Activated CD8-positive, alpha-beta T cell treated with anti-CD3 and anti-CD28 coated beads, Interleukin-2, amount 10 ng/mL, durations not matched to agents 7 days and 5 days (primary cell): ENCODE measurements at regions not wholly inside any gene's neighbourhood (a gene's known extent, or its start where the extent isn't known, plus 50 kb on each side); places are given as distances from the start of the nearest gene placed in this dataset.

Source experiments
- ATAC-seq: fragments of 150-1000 bp; cut with Tn5 transposase; one replicate; pipeline ENCODE4 v1.10.0; 2021; ENCODE audit warnings: moderate library complexity
- CTCF ChIA-PET: fragments of 350-600 bp; sonication (Branson Sonifier 250); formaldehyde crosslinking; loops from one replicate; lab custom pipeline; 2021; ENCODE audit warnings: antibody characterized with exemption; lab: Charles Lee
- POLR2A ChIA-PET: fragments of 350-600 bp; sonication (Branson Sonifier 250); formaldehyde crosslinking; loops from one replicate; lab custom pipeline; 2021; ENCODE audit warnings: antibody characterized with exemption; lab: Charles Lee
- DNase-seq: peaks from one replicate; pipeline ENCODE4 v3.0.0-alpha.2; 2020
- H3K27ac Mint-ChIP-seq: one replicate; pipeline ENCODE4 v1.8.0; 2021; ENCODE audit warnings: mild to moderate bottlenecking, mixed read lengths
- H3K27me3 Mint-ChIP-seq: one replicate; pipeline ENCODE4 v1.8.0; 2021; ENCODE audit warnings: low read depth, mixed read lengths
- H3K36me3 Mint-ChIP-seq: one replicate; pipeline ENCODE4 v1.8.0; 2021; ENCODE audit warnings: low read depth, mixed read lengths
- H3K4me1 Mint-ChIP-seq: one replicate; pipeline ENCODE4 v1.8.0; 2021; ENCODE audit warnings: low read depth, mixed read lengths
- H3K4me3 Mint-ChIP-seq: one replicate; pipeline ENCODE4 v1.8.0; 2021; ENCODE audit warnings: mild to moderate bottlenecking, mixed read lengths
- H3K9me3 Mint-ChIP-seq: one replicate; pipeline ENCODE4 v1.8.0; 2022; ENCODE audit warnings: mixed read lengths; ENCODE audit not compliant: insufficient read depth

DNA sequence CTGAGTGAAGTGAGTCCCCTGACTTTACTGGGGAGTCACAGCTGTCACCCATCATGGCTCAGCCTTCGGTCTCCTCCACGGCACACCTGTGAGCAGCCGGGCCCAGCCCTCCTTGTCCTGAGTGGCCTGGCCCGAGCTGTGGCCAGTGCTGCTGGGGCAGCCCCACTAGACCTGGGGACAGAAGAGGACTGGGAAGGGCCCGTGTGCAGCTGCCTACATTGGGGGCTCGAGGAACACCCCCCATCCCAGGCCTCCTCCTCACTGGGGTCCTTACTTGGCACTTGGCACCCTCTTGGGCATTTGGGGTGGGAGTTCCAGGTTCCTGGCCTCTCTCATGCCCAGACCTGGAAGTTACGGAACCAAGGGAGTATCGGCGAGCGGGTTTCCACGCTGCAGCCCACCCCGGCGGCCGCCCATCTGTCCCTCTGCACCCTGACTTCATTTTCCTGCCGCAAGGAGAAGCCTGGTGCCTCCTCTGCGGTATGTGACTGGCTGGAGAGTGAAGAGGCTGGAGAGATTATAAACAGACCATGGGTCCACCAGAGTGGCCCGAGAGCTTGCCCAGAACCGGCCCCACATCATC lies 179.7 kb downstream of the KIF26A start:
- Mint-ChIP-seq H3K36me3 (no peaks in the 10 kb centered on the region), H3K4me3 (no peak overlapping the region), H3K4me1 (no peaks in the 10 kb centered on the region), H3K9me3 (no peaks in the 10 kb centered on the region), H3K27me3 (no peaks in the 10 kb centered on the region), H3K27ac (no peak overlapping the region)
- ChIA-PET CTCF (no interaction called here), POLR2A (no interaction called here)
- ATAC-seq, result no peak
- no peak for DNase-seq

- Mint-ChIP-seq H3K4me1 (no peaks in the 10 kb centered on the region), H3K9me3 (no peaks in the 10 kb centered on the region), H3K4me3 (no peak overlapping the region), H3K27me3 (no peaks in the 10 kb centered on the region), H3K27ac (no peak overlapping the region), H3K36me3 (no peaks in the 10 kb centered on the region)
- CTCF ChIA-PET, result no interaction called here
- POLR2A ChIA-PET, result no interaction called here
- DNase-seq (no peak), ATAC-seq (no peak)
Measured at GRCh38 chr14:104318558-104319490, 180.4 kb downstream of the KIF26A start.

- CTCF ChIA-PET, result no interaction called here
- Mint-ChIP-seq H3K36me3 (no peaks in the 10 kb centered on the region), H3K27me3 (no peaks in the 10 kb centered on the region), H3K9me3 (no peaks in the 10 kb centered on the region), H3K27ac (no peak overlapping the region), H3K4me1 (no peaks in the 10 kb centered on the region), H3K4me3 (no peak overlapping the region)
- no peak for ATAC-seq
- DNase-seq, result no peak
- POLR2A ChIA-PET, result no interaction called here
Measured at GRCh38 chr14:104319491-104320241, 181.3 kb downstream of the KIF26A start.

DNA sequence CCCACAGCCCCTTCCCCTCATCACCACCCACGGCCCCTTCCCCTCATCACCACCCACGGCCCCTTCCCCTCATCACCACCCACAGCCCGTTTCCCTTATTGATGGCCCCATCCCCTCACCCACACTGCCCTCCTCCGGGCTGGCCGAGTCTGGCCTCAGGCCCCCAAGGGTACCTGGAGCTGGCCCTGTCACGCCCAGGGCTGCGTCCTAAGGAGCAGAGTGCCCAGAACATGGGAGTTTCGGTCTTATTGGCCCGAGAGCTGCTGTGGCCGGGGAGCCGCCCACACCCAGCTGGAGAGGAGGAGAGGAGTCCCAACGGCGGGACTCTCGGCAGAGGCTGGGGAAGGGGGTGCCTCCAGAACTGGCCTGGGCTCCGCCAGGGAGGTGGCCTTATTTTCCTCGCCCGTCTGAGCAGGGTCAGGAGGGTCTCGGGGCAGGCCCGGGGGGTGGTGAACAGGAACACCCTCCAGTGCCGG lies 182.3 kb downstream of the KIF26A start:
- DNase-seq, result no peak
- ATAC-seq, result no peak
- no peaks in the 10 kb centered on the region for H3K36me3 Mint-ChIP-seq
- no peaks in the 10 kb centered on the region for H3K27me3 Mint-ChIP-seq
- ChIA-PET CTCF (no interaction called here), POLR2A (no interaction called here)
- no peak overlapping the region for H3K27ac Mint-ChIP-seq
- no peaks in the 10 kb centered on the region for H3K9me3 Mint-ChIP-seq
- H3K4me1 Mint-ChIP-seq, result no peaks in the 10 kb centered on the region
- no peak overlapping the region for H3K4me3 Mint-ChIP-seq

DNA sequence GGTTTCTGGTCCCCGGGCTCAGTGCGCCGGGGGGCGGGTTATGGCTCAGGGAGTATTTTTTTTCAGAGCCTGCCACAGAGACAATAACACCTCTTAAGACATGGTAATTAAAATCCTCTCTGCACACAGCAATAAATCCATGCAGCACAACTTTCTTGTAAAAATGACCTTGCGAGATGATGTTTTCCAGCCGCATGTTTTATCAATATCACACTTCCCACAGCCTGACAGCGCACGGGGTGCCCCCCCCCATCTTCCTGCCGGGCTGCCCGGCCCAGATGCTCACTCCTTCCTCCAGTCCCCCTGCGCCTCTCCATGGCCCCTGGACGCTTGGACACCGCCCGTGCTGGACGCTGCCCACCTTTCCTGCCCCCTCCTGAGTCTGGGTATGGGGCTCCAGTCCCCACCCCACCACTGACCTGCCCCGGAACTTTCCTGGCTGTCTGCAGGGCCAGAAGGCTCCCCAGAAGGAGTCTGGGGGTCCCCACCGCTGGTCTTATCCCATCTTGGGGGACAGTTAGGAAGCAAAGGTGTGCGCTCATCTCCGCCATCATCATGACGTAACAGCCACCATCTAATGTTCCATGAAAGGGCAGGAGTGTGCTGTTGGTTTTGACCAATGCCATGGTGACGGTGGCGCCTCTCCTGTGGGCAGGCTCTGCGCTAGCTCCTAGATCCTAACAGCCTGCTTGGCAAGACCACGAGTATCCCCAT lies 182.9 kb downstream of the KIF26A start:
- Mint-ChIP-seq H3K27ac (no peak overlapping the region), H3K9me3 (no peaks in the 10 kb centered on the region), H3K4me1 (no peaks in the 10 kb centered on the region), H3K36me3 (no peaks in the 10 kb centered on the region), H3K27me3 (no peaks in the 10 kb centered on the region), H3K4me3 (no peak overlapping the region)
- ChIA-PET POLR2A (no interaction called here), CTCF (no interaction called here)
- DNase-seq (no peak), ATAC-seq (no peak)

DNA sequence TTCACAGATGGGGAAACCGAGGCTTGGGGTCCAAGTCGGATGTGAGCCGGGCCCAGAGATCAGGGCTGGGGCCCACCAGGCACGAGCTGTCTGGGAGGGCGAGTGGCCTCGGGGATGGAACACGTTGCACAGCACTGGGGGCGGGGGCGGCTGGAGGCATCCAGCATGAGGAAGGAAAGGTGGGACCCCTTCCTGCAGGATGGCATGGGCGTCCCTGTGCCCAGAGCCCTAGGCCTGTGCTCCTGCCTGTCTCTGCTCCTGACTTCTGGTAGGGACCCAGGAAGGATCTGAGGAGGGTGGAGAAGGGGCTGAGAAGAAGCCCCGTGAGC lies 183.4 kb downstream of the KIF26A start:
- H3K4me1 Mint-ChIP-seq, result no peaks in the 10 kb centered on the region
- DNase-seq, result no peak
- H3K27ac Mint-ChIP-seq, result no peak overlapping the region
- no peaks in the 10 kb centered on the region for H3K27me3 Mint-ChIP-seq
- ChIA-PET POLR2A (no interaction called here), CTCF (no interaction called here)
- H3K36me3 Mint-ChIP-seq, result no peaks in the 10 kb centered on the region
- no peak overlapping the region for H3K4me3 Mint-ChIP-seq
- ATAC-seq, result no peak
- no peaks in the 10 kb centered on the region for H3K9me3 Mint-ChIP-seq

GRCh38 chr14:104322531-104323366 lies 184.4 kb downstream of the KIF26A start:
- CTCF ChIA-PET, result no interaction called here
- Mint-ChIP-seq H3K9me3 (no peaks in the 10 kb centered on the region), H3K27me3 (no peaks in the 10 kb centered on the region), H3K27ac (no peak overlapping the region), H3K36me3 (no peaks in the 10 kb centered on the region), H3K4me1 (no peaks in the 10 kb centered on the region), H3K4me3 (no peak overlapping the region)
- POLR2A ChIA-PET, result no interaction called here
- ATAC-seq, result no peak
- DNase-seq, result no peak

DNA sequence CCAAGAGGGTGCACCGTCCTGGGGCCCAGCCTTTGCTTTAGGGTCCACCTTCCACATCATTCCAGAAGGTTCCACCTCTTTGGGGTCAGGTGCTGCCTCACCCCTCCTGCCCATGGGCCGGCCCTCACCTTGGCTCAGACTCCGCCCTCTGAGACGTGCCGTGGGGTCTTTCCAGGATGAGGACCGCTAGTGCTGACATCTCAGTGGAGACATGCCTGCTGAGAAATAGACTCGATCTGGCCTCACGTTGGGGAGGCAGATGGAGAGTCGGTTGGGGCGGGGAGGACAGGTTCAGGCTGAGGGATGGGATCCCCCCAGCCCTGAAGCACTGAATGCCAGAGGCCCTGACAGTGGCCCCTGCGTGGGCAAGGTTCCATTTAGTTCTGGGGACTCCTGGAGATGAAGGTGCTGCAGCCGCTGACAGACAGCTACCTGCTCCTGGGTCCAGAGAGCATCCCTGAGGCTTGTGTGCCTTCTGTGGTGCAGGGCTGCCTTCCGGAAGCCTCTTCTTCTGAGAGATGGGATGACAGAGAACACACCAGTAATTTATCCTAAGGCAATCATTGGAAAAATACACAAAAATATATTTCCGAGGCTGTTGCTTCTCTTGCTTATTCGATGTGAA lies 185.3 kb downstream of the KIF26A start:
- no peak overlapping the region for H3K27ac Mint-ChIP-seq
- CTCF ChIA-PET, result no interaction called here

DNA sequence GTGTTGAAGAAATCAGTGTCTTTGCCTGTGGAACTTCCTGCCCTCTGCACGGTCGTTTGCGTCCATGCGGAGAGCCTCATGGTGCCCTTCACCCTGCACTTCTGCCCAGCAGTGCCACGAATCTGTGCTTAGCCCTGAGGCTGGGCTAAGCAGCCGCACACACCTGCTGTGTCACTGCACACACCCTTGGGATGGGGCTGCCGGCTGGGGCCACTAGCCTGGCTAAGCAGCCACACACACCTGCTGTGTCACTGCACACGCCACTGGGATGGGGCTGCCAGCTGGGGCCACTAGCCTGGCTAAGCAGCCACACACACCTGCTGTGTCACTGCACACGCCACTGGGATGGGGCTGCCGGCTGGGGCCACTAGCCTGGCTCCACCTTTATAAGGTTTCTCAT lies 188.5 kb downstream of the KIF26A start:
- Mint-ChIP-seq H3K9me3 (peaks cover 7% of the 10 kb centered on the region), H3K4me3 (no peak overlapping the region), H3K27ac (no peak overlapping the region), H3K36me3 (no peaks in the 10 kb centered on the region), H3K4me1 (no peaks in the 10 kb centered on the region), H3K27me3 (no peaks in the 10 kb centered on the region)
- DNase-seq (no peak), ATAC-seq (no peak)
- POLR2A ChIA-PET, result interaction anchor here (0.5 kb wide), 1 partner anchor 1427 kb away, joined by 3 read pairs; no protein-coding TSS in a partner anchor
- CTCF ChIA-PET, result no interaction called here

More for the DNA sequence above, 185.3 kb downstream of the KIF26A start:
- H3K36me3 Mint-ChIP-seq, result no peaks in the 10 kb centered on the region
- H3K4me3 Mint-ChIP-seq, result no peak overlapping the region
- DNase-seq (no peak), ATAC-seq (no peak)
- no peaks in the 10 kb centered on the region for H3K9me3 Mint-ChIP-seq
- no peaks in the 10 kb centered on the region for H3K27me3 Mint-ChIP-seq
- H3K4me1 Mint-ChIP-seq, result no peaks in the 10 kb centered on the region
- POLR2A ChIA-PET, result no interaction called here

GRCh38 chr14:104328607-104329006 lies 190.2 kb downstream of the KIF26A start:
- CTCF ChIA-PET, result no interaction called here

GRCh38 chr14:104329793-104330192 lies 191.4 kb downstream of the KIF26A start:
- H3K36me3 Mint-ChIP-seq, result no peaks in the 10 kb centered on the region
- no peaks in the 10 kb centered on the region for H3K27me3 Mint-ChIP-seq
- ChIA-PET POLR2A (no interaction called here), CTCF (no interaction called here)
- ATAC-seq (no peak), DNase-seq (no peak)
- H3K27ac Mint-ChIP-seq, result no peak overlapping the region
- peaks cover 7% of the 10 kb centered on the region for H3K9me3 Mint-ChIP-seq
- no peak overlapping the region for H3K4me3 Mint-ChIP-seq
- no peaks in the 10 kb centered on the region for H3K4me1 Mint-ChIP-seq

More at GRCh38 chr14:104328607-104329006, 190.2 kb downstream of the KIF26A start:
- H3K4me3 Mint-ChIP-seq, result no peak overlapping the region
- H3K4me1 Mint-ChIP-seq, result no peaks in the 10 kb centered on the region
- DNase-seq (no peak), ATAC-seq (no peak)
- POLR2A ChIA-PET, result no interaction called here
- no peak overlapping the region for H3K27ac Mint-ChIP-seq
- H3K36me3 Mint-ChIP-seq, result no peaks in the 10 kb centered on the region
- H3K27me3 Mint-ChIP-seq, result no peaks in the 10 kb centered on the region
- H3K9me3 Mint-ChIP-seq, result peaks cover 7% of the 10 kb centered on the region
